AG09309 (cell line): ENCODE measurements at regions not wholly inside any gene's neighbourhood (a gene's known extent, or its start where the extent isn't known, plus 50 kb on each side); places are given as distances from the start of the nearest gene placed in this dataset.
"Not testable (repeated sequence)": the region's sequence is repeated elsewhere in the genome, so short reads cannot be mapped to it uniquely, and the experiment has no call there.

Source experiments
- DNase-seq: peaks from one replicate; pipeline ENCODE4 v3.0.0-alpha.2; 2010; ENCODE audit warnings: low read depth
- H3K4me3 ChIP-seq: 2 replicates; pipeline ENCODE4 v1.5.1; 2011; ENCODE audit warnings: mild to moderate bottlenecking, low read depth, low read length, moderate library complexity; ENCODE audit not compliant: control insufficient read depth
- CTCF ChIP-seq: IDR thresholded peaks from 2 replicates; pipeline ENCODE4 v1.5.1; 2011; ENCODE audit warnings: mild to moderate bottlenecking, low read depth, low read length, inconsistent platforms; ENCODE audit not compliant: insufficient read depth, control insufficient read depth; ENCODE audit errors: missing control alignments

- no peak for TF ChIP-seq CTCF
- no peak for DNase-seq
- no peak overlapping the region for H3K4me3 ChIP-seq
Measured at GRCh38 chr10:2030046-2030445, 292.7 kb upstream of the ADARB2 start.

GRCh38 chr10:2026936-2027335, 289.6 kb upstream of the ADARB2 start:
- no peak for DNase-seq
- no peak for TF ChIP-seq CTCF
- no peak overlapping the region for H3K4me3 ChIP-seq

- not testable (repeated sequence) for H3K4me3 ChIP-seq, DNase-seq
Measured at GRCh38 chr10:2024750-2025149, 287.4 kb upstream of the ADARB2 start.

- no peak for TF ChIP-seq CTCF
- H3K4me3 ChIP-seq: no peak overlapping the region
- DNase-seq: no peak
Measured at GRCh38 chr10:2023687-2024086, 286.4 kb upstream of the ADARB2 start.

- no peak for DNase-seq
- no peak for TF ChIP-seq CTCF
- H3K4me3 ChIP-seq: no peak overlapping the region
Measured at GRCh38 chr10:2022401-2022800, 285.1 kb upstream of the ADARB2 start.

GRCh38 chr10:2020836-2021235, 283.5 kb upstream of the ADARB2 start:
- no peak for TF ChIP-seq CTCF
- DNase-seq: no peak
- no peak overlapping the region for H3K4me3 ChIP-seq

- no peak overlapping the region for H3K4me3 ChIP-seq
- no peak for TF ChIP-seq CTCF
- DNase-seq: no peak
Measured at GRCh38 chr10:2019803-2020202, 282.5 kb upstream of the ADARB2 start.
